ENCODE measurements at regions not wholly inside any gene's neighbourhood (a gene's known extent, or its start where the extent isn't known, plus 50 kb on each side); places are given as distances from the start of the nearest gene placed in this dataset.

GRCh38 chr2:212728717-212729116 lies 190.1 kb upstream of the ERBB4 start:
- no peak for TF ChIP-seq CTCF (conservative IDR thresholded peaks at IDR 0.05; ENCODE audit: low read length)
- no peak for TF ChIP-seq EZH2phosphoT487 (IDR thresholded peaks at IDR 0.05; ENCODE audit: borderline replicate concordance, low read depth, low read length)
